Mesodermal cell (in vitro differentiated cells): ENCODE measurements at regions not wholly inside any gene's neighbourhood (a gene's known extent, or its start where the extent isn't known, plus 50 kb on each side); places are given as distances from the start of the nearest gene placed in this dataset.
"Not testable (repeated sequence)": the region's sequence is repeated elsewhere in the genome, so short reads cannot be mapped to it uniquely, and the experiment has no call there.

Experiments used
- H3K27ac ChIP-seq: 2 replicates; pipeline ENCODE4 v1.7.0; 2013; ENCODE audit warnings: mild to moderate bottlenecking, low read depth, low read length, moderate library complexity; ENCODE audit not compliant: severe bottlenecking
- H3K36me3 ChIP-seq: 2 replicates; pipeline ENCODE4 v1.7.1; 2013; ENCODE audit warnings: mild to moderate bottlenecking, low read length, moderate library complexity; ENCODE audit not compliant: control insufficient read depth, insufficient read depth
- H3K4me1 ChIP-seq: one replicate; pipeline ENCODE4 v1.7.1; 2013; ENCODE audit warnings: mild to moderate bottlenecking, low read length; ENCODE audit not compliant: insufficient read depth, control insufficient read depth, poor library complexity, severe bottlenecking
- H3K4me3 ChIP-seq: 2 replicates; pipeline ENCODE4 v1.7.0; 2013; ENCODE audit warnings: low read length, control low read depth, mild to moderate bottlenecking; ENCODE audit not compliant: insufficient read depth, poor library complexity, severe bottlenecking; ENCODE audit errors: extremely low read depth
- H3K9me3 ChIP-seq: 2 replicates; pipeline ENCODE4 v1.7.1; 2013; ENCODE audit warnings: mild to moderate bottlenecking, low read length, moderate library complexity; ENCODE audit not compliant: control insufficient read depth
- WGBS, 2 experiments: methylation state at CpG; one replicate each; pipeline ENCODE4 v1.1.5; 2013; ENCODE audit warnings: missing lambda C conversion rate in 2 of 2; ENCODE audit not compliant: insufficient coverage in 2 of 2; 5-methylcytosine and 5-hydroxymethylcytosine counted together

DNA sequence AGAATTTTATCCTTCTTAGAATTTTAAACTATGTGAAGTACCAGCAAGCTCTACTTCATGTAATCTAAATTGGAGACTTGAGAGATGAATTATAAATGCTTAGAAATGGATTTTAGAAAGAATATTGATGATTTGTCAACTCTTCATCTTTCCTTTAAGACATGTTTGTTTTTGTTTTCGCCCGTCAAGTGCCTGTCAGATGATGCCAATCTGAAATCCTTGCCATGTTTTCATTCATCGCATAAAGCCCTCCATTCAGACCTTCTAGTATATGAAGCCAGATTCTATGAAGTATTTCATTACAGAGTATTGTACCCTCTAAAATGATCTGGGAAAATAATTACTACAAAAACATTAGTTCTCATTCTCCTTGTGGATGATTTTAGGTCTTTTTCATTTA lies 223.2 kb upstream of the SOX2 start:
- Histone ChIP-seq H3K4me3 (no peak overlapping the region), H3K9me3 (no peaks in the 10 kb centered on the region), H3K36me3 (no peaks in the 10 kb centered on the region), H3K27ac (no peak overlapping the region), H3K4me1 (no peaks in the 10 kb centered on the region)
- no CpG with 5 or more reads among the region's 3 CpGs for WGBS, 2 experiments

DNA sequence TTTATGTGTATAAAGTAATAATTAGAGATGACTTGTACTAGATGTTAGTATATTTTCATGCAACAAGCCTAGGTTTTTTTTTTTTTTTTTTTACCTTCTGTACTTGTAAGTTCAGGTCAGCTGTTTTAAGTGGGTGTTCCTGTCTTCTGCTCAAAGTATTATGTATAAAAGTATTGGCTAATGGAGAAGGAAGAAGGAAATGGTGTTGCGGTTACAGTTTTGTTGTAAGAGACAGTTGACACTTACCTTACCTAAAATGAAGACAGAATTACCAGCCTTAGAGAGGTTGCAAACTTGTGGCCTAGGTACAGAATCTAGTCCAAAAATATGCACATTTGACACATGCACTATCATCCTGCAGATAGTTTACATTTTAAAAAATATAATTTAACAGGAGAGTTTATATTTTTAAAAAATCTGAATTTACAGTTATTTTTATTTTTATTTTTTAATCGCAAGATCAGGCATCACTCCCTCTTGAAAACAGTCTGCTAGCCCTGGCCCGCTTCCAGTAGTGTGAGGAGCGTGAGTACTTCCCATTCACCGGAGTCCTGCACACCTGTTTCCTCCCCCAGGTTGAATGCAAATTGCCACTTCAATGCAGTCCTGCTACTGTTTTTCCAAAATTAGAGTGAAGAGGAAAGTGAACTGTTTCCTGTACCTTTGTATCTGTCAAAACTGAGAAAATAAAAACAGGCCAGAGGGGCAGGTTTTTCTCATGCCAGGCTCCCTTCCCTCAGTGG lies 224.3 kb upstream of the SOX2 start:
- H3K4me3 ChIP-seq = no peak overlapping the region
- no peaks in the 10 kb centered on the region for H3K4me1 ChIP-seq
- H3K27ac ChIP-seq = no peak overlapping the region
- WGBS, 2 experiments = 100% methylated on average over 3 of the region's 5 CpGs
- H3K9me3 ChIP-seq = no peaks in the 10 kb centered on the region
- no peaks in the 10 kb centered on the region for H3K36me3 ChIP-seq

DNA sequence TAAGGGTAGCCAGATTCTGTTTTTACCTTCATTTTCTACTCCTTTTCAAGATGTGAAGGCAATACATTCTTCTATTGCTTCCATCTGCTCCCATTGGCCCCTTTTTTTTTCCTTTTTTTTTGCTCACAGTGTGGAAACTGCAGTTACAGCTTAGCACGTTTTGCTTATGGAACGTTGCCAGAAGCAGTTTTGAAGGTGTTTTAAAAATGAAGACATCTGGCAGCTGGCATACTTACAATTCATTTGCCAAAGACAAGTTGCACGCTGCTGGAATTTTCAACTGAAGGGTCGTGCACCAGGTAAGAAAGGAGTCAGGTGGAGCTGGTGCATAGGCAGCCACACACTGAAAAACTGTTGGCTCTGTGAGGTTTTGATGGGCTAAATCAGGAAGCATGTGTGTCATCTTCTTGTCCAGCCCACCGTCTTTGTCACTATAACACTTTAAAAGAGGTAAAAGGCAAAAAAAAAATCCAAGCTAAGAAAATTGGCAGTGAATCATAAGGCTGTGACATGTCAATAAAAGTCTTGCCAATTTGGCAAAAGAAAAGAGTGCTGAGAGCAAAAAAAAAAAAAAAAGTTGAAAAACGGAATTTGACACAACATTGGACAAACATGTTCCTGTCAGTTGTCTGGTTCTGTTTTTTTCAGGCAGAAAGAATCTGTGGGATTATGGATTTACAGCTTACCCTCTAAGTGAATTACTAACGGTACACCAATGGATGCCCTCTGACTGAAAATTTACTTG lies 225.4 kb upstream of the SOX2 start:
- no peak overlapping the region for H3K4me3 ChIP-seq
- no peaks in the 10 kb centered on the region for H3K4me1 ChIP-seq
- H3K9me3 ChIP-seq = no peaks in the 10 kb centered on the region
- H3K36me3 ChIP-seq = no peaks in the 10 kb centered on the region
- H3K27ac ChIP-seq = no peak overlapping the region
- WGBS, 2 experiments = 74 to 88% methylated on average over 3 of the region's 7 CpGs

DNA sequence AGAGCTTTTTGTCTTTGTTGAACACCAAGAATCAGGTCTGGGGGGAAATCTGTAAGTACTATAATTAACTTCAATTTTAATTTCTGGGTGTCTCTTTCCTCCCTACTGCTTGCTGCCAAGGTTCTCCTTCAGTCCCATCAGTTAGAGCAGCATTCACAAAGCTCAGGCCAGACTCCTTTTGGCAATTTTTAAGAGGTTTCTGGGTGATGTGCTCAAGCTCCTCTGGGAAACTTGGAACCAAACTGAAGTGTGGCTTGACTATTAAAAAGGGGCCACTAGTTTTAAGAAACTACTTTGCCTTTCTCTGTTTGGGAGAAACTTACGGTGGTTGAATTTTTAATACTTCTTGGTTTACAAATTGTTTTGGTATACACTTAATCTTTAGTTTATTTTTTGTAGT lies 227.7 kb upstream of the SOX2 start:
- Histone ChIP-seq H3K27ac (no peak overlapping the region), H3K4me3 (no peak overlapping the region), H3K36me3 (no peaks in the 10 kb centered on the region), H3K4me1 (no peaks in the 10 kb centered on the region), H3K9me3 (no peaks in the 10 kb centered on the region)
- no CpG with 5 or more reads among the region's 1 CpG for WGBS, 2 experiments

DNA sequence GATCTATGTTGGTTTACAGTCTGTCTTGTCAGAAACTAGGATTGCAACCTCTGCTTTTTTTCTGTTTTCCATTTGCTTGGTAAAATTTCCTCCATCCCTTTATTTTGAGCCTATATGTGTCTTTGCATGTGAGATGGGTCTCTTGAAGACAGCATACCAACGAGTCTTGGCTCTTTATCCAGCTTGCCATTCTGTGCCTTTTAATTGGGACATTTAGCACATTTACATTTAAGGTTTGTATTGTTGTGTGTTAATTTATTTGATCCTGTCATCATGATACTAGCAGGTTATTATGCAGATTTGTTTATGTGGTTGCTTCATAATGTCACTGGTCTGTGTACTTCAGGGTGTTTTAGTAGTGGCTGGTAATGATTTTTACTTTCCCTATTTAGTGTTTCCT lies 236.6 kb upstream of the SOX2 start:
- not testable (repeated sequence) for H3K36me3 ChIP-seq, H3K27ac ChIP-seq, H3K4me1 ChIP-seq, H3K4me3 ChIP-seq, H3K9me3 ChIP-seq
- whole genome bisulfite sequencing, 2 experiments = 100% methylated on average over 1 of the region's 1 CpG; no CpG with 5 or more reads in 1 of the 2 experiments

DNA sequence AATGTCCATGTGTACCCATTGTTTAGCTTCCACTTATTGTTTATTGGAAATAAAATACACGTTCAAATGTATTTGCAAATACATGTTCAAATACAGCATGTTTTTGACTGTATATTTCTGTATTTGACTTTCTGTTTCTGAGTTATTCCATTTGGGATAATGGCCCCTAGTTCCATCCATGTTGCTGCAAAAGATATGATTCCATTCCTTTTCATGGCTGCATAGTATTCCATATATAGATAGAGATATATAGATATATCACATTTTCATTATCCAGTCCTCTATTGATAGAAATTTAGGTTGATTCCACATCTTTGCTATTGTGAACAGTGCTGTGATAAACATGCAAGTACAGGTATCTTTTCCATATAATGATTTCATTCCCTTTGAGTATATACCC lies 241.4 kb upstream of the SOX2 start:
- Histone ChIP-seq H3K4me3 (no peak overlapping the region), H3K36me3 (no peaks in the 10 kb centered on the region), H3K4me1 (no peaks in the 10 kb centered on the region), H3K9me3 (no peaks in the 10 kb centered on the region), H3K27ac (no peak overlapping the region)
- no CpG with 5 or more reads among the region's 1 CpG for WGBS, 2 experiments

DNA sequence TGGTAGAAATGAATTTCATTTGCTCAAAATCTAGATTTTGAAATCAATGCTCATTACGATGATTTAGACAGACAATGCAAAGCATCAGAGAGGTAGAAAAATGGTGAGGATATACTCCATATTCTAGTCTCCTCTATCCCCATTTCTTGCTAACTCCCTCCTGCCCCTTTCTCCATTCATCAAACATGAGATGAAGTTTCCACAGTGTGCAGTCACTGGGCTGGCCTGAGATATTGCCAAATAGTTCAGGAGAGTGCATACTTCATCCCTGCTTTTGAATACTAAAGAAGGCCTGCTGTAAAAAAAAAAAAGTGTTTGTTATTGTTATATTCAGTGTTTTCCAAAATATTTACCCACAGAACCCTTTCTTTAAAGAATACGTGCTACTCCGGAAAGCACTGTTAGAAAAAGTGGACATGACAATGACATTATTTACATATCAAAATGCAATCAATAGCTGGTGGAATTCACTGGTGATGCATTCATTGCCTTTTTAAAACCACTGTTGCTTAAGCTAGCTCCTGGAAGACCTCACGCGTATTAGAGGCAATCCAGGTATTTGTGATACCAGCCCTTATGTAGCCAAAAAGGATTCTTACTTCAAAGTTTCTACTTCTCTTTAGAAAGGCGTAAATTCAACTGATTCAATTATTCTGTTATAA lies 247.6 kb upstream of the SOX2 start:
- Histone ChIP-seq H3K9me3 (no peaks in the 10 kb centered on the region), H3K36me3 (no peaks in the 10 kb centered on the region), H3K4me3 (no peak overlapping the region), H3K4me1 (no peaks in the 10 kb centered on the region), H3K27ac (no peak overlapping the region)
- WGBS, 2 experiments = 52% methylated on average over 2 of the region's 6 CpGs; no CpG with 5 or more reads in 1 of the 2 experiments

DNA sequence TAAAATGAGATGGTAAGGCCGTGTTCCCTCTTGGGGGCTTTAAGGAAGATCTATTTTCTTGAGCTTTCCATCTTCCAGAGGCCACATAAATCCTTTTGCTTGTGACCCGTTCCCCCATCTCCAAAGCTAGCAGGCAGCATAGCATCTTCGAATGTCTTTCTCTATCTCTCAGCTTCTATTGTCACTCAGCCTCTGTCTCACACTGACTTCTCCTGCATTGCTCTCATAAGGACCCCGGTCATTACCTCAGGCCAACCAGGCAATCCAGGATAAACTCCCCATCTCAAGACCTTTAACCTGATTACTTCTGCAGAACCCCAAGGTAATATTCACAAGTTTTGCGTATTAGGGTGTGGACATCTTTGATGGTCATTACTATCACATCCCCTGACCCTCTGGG lies 250.3 kb upstream of the SOX2 start:
- 90 to 97% methylated on average over 3 to 4 of the region's 5 CpGs for WGBS, 2 experiments
- no peaks in the 10 kb centered on the region for H3K9me3 ChIP-seq

DNA sequence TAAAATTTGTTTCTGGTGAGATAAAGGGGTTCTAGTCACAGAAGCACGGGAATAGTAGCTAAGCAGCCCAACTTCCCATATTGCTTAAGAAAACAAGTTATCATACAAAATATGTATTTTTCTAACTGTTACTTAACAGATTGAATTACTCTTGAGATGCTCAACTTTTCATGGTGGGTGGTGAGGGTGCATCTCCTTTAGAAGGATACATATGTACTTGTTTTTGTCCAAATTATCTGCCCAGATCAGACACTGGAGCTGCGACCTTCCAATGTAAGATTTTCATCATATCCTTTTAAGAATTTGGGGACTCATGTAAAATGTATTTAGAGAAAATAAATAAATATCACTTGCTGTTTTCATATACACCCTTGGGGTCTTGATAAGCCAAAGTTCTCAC lies 252.2 kb upstream of the SOX2 start:
- Histone ChIP-seq H3K27ac (no peak overlapping the region), H3K9me3 (no peaks in the 10 kb centered on the region), H3K36me3 (no peaks in the 10 kb centered on the region), H3K4me1 (no peaks in the 10 kb centered on the region), H3K4me3 (no peak overlapping the region)
- WGBS, 2 experiments = no CpG with 5 or more reads among the region's 2 CpGs

More for the DNA sequence above, 250.3 kb upstream of the SOX2 start:
- Histone ChIP-seq H3K27ac (no peak overlapping the region), H3K36me3 (no peaks in the 10 kb centered on the region), H3K4me3 (no peak overlapping the region), H3K4me1 (no peaks in the 10 kb centered on the region)

DNA sequence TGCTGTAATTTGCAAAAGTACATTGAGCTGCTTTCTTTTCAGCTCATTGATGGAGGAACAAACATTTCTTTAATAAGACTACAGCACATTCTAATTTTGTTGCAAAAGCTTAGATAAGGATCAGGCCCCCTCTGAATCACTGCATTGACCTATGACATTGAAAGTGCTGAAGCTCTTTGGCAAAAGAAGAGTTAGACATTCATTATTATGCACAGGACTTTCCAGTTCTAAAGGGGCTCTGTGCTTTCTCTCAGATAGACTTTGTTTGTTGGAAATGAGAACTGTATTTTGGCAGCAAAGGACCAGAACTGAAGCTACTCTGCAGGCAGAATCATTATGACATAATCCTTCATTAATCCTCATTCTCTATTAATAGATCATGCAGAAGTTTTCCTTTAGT lies 252.9 kb upstream of the SOX2 start:
- H3K9me3 ChIP-seq = no peaks in the 10 kb centered on the region
- no peaks in the 10 kb centered on the region for H3K36me3 ChIP-seq
- H3K4me3 ChIP-seq = no peak overlapping the region
- no peaks in the 10 kb centered on the region for H3K4me1 ChIP-seq
- H3K27ac ChIP-seq = no peak overlapping the region

DNA sequence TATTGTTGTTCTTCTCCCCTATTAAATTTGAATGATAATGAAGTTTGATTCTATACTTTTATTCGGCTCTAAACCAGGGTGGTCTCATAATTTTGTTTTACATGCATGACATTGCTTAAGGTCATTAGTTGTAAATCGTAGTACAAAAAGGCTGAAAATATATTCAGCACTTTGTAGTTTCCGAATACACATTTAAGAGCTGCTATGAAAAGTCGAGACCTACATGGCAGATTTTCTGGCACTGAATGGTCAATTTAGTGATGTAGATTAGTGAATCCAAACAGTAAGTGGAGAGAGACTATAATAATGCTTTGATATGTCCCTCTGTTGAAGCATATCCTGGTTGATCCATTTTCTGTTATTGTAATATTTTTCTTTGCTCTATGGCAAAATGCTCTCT lies 254.0 kb upstream of the SOX2 start:
- no peaks in the 10 kb centered on the region for H3K36me3 ChIP-seq
- no peaks in the 10 kb centered on the region for H3K4me1 ChIP-seq
- H3K4me3 ChIP-seq = no peak overlapping the region
- no peak overlapping the region for H3K27ac ChIP-seq
- no peaks in the 10 kb centered on the region for H3K9me3 ChIP-seq
- 86 to 98% methylated on average over 3 to 4 of the region's 4 CpGs for WGBS, 2 experiments
